ENCODE measurements at regions not wholly inside any gene's neighbourhood (a gene's known extent, or its start where the extent isn't known, plus 50 kb on each side); places are given as distances from the start of the nearest gene placed in this dataset.
"Not testable (repeated sequence)": the region's sequence is repeated elsewhere in the genome, so short reads cannot be mapped to it uniquely, and the experiment has no call there.

GRCh38 chr5:99033014-99033900, 104.5 kb upstream of the CHD1 start:
- no peak for TF ChIP-seq CTCF (IDR thresholded peaks at IDR 0.05; ENCODE audit: extremely low read depth, missing control alignments)
- no peak for DNase-seq (ENCODE audit: low spot score)

DNA sequence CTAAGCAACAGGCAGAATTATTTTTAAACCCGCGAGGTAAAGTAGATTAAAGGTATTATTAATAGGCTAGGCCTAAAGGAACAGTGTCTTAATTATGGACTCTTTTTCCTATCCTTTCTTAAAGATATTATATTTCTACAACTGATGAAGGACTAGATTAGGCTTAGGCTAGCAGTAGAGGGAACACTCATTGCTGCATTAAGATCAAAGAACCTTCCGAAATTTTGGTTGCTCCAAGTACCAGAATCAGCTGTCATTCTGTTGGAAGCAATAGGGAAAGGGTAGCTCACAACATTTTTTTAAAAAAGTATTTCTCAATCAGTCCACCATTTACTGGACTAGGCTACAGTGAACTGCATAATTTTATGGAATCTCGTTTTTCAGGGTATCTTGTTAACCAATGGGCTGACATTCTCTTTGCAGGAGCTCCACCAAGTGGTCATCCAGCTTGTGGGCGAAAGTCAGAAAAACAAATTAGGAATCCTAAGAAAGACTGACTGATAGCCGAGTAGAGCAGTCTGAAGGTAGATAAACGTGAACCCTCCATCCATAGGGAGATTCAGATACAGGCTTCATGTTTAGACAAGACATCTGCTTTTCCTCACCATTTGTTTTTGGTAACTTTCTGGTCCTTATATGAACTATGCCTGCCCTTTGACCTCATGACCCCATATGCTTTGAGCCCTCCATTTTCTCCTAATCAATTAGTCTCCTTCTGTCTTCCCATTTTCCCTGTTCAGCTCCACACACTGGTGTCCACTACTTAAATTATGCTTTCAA, 103.6 kb upstream of the CHD1 start:
- DNase-seq (ENCODE audit: low spot score) = peak; percentile 30
- TF ChIP-seq CTCF (IDR thresholded peaks at IDR 0.05; ENCODE audit: extremely low read depth, missing control alignments) = peak; percentile 64

DNA sequence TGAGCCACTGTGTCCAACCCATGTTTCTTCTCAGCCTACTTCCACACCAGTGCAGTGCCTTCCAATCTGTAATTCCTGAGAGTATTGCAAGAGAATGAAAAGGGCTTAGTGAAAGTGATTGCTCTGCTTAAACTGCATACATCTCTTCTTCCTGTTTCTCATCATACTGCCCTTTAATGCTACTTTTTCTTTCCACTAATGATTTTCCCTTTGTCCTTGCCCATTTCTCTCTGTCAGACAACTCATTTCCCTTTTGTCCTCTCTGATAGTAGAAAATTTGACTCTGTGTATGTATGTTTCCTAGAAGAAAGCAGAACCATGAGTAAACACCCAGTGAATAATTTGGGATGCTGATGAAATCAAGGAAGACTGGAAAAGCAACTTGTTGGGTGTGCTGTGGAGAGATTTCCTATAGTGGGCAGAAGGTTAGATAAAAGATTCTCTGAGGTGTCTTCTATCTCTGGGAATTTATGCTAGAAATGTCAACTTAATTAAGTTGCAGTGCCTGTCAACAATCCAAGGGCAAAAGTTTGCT, 102.2 kb upstream of the CHD1 start:
- no peak for DNase-seq (ENCODE audit: low spot score)
- no peak for TF ChIP-seq CTCF (IDR thresholded peaks at IDR 0.05; ENCODE audit: extremely low read depth, missing control alignments)

GRCh38 chr5:99029172-99029571, 100.4 kb upstream of the CHD1 start:
- no peak for TF ChIP-seq CTCF (IDR thresholded peaks at IDR 0.05; ENCODE audit: extremely low read depth, missing control alignments)
- no peak for DNase-seq (ENCODE audit: low spot score)

- not testable (repeated sequence) for DNase-seq (ENCODE audit: low spot score)
Observed at GRCh38 chr5:99028170-99028569, 99.4 kb upstream of the CHD1 start.

DNA sequence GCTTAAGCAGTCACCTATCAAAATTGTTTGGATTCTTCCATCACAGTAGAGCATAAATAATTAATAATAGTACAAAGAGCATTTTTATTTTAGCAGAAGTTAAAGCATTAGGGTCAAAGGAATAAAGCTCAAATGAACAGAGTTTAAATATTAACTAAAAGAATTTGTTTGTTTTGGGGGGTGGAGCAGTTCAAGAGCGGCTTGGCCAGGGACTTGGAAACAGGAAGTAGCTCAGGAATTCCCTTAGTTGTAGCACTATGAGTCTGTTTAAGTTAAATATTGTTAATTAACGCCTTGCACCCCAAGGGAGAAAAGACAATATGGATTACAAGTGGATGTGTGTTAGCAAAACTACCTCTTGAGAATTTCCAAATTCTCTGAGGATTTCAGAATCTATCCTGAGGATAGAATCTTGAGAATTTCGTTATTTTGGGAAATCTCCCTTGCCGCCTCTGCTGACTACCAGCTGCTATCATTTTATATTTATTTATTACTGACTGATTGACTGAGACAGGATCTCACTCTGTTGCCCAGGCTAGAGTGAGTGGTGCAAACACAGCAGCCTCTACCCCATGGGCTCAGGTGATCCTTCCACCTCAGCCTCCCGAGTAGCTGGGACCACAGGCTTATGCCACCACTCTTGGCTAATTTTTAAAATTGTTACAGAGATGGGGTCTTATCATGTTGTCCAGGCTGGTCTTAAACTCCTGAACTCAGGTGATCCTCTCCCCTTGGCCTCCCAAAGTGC, 96.7 kb upstream of the CHD1 start:
- DNase-seq (ENCODE audit: low spot score) = no peak
- no peak for TF ChIP-seq CTCF (IDR thresholded peaks at IDR 0.05; ENCODE audit: extremely low read depth, missing control alignments)

DNA sequence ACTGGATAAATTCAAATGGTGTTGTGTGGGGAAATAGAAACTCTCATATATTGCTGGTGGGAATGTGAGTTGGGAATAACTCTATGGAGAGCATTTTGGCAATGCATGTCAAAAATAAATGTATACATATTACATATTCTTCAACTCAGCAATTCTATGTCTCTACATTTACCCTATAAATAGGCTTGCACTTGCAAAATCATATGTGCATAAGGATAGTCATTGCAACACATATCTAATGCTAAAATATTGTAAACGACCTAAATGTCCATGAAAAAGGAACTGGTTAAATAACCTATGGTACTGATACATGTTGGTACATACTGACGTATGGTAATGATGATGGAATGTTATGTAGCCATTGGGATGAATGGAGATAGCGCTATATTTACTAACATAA, 94.5 kb upstream of the CHD1 start:
- no peak for DNase-seq (ENCODE audit: low spot score)
- no peak for TF ChIP-seq CTCF (IDR thresholded peaks at IDR 0.05; ENCODE audit: extremely low read depth, missing control alignments)

Data from GM20000 (cell line).